Keratinocyte (primary cell): ENCODE measurements at regions not wholly inside any gene's neighbourhood (a gene's known extent, or its start where the extent isn't known, plus 50 kb on each side); places are given as distances from the start of the nearest gene placed in this dataset.

Experiments
- DNase-seq: peaks from one replicate; pipeline ENCODE4 v3.0.0-alpha.2; 2011; ENCODE audit warnings: low read depth, missing footprints, low spot score
- FAIRE-seq: peaks from 2 replicates; lab custom pipeline; 2011; peaks lifted over from hg19 to GRCh38; lab: Jason Lieb, UNC
- H2AFZ ChIP-seq: 2 replicates; pipeline ENCODE4 v1.6.0; 2012; ENCODE audit warnings: low read length, control low read depth, inconsistent platforms; ENCODE audit not compliant: control insufficient read depth
- H3K27ac ChIP-seq: 2 replicates; pipeline ENCODE4 v1.5.1; 2011; ENCODE audit warnings: low read length; ENCODE audit not compliant: control insufficient read depth, insufficient read depth
- H3K27me3 ChIP-seq: 3 replicates; pipeline ENCODE4 v1.6.0; 2011; ENCODE audit warnings: low read length; ENCODE audit not compliant: control insufficient read depth, insufficient read depth; ENCODE audit errors: extremely low read depth
- H3K36me3 ChIP-seq, 2 experiments: 2 replicates in 1 of 2; 3 replicates in 1 of 2; pipeline ENCODE4 v1.5.1; 2011; ENCODE audit warnings: low read length in 2 of 2, mild to moderate bottlenecking in 1 of 2; ENCODE audit not compliant: control insufficient read depth in 2 of 2, insufficient read depth in 2 of 2; ENCODE audit errors: extremely low read depth in 1 of 2
- H3K4me1 ChIP-seq: 3 replicates; pipeline ENCODE4 v1.5.1; 2011; ENCODE audit warnings: low read length; ENCODE audit not compliant: control insufficient read depth, insufficient read depth; ENCODE audit errors: extremely low read depth
- H3K4me2 ChIP-seq: 3 replicates; pipeline ENCODE4 v1.6.0; 2011; ENCODE audit warnings: low read depth, low read length; ENCODE audit not compliant: control insufficient read depth, insufficient read depth; ENCODE audit errors: extremely low read depth
- H3K4me3 ChIP-seq, 3 experiments: fragments of 200-600 bp in 1 of 3; sonication (generic) in 1 of 3; 2 replicates in 2 of 3; 3 replicates in 1 of 3; pipeline ENCODE4 v1.5.1; 2011 to 2016; ENCODE audit warnings: low read length in 3 of 3, mild to moderate bottlenecking in 3 of 3, control low read depth in 2 of 3, inconsistent platforms in 1 of 3, low read depth in 1 of 3, mixed read lengths in 1 of 3, mixed run types in 1 of 3, moderate library complexity in 1 of 3; ENCODE audit not compliant: control insufficient read depth in 2 of 3, insufficient read depth in 2 of 3; ENCODE audit errors: extremely low read depth in 1 of 3
- H3K79me2 ChIP-seq: 2 replicates; pipeline ENCODE4 v1.6.0; 2012; ENCODE audit warnings: low read length; ENCODE audit not compliant: control insufficient read depth, insufficient read depth
- H3K9ac ChIP-seq: 3 replicates; pipeline ENCODE4 v1.6.0; 2011; ENCODE audit warnings: low read length; ENCODE audit not compliant: control insufficient read depth, insufficient read depth; ENCODE audit errors: extremely low read depth
- H3K9me1 ChIP-seq: 3 replicates; pipeline ENCODE4 v1.6.0; 2011; ENCODE audit warnings: low read length; ENCODE audit not compliant: control insufficient read depth, insufficient read depth; ENCODE audit errors: extremely low read depth
- H3K9me3 ChIP-seq: 2 replicates; pipeline ENCODE4 v1.5.1; 2012; ENCODE audit warnings: low read depth, low read length; ENCODE audit not compliant: control insufficient read depth
- H4K20me1 ChIP-seq: 3 replicates; pipeline ENCODE4 v1.6.0; 2011; ENCODE audit warnings: low read length; ENCODE audit not compliant: control insufficient read depth, insufficient read depth; ENCODE audit errors: extremely low read depth
- EZH2 ChIP-seq: IDR thresholded peaks from one replicate; pipeline ENCODE4 v1.6.1; 2012; ENCODE audit warnings: inconsistent platforms, mild to moderate bottlenecking, low read length, moderate library complexity
- dilution Hi-C: fragments of 300-500 bp; cut with MboI; formaldehyde crosslinking; loops from one replicate; pipeline ENCODE4 v1.7.0; 2020; ENCODE audit warnings: low sequenced_read_pairs; ENCODE audit not compliant: extremely low pct_ligation_motif_present
- TF ChIP-seq, protein P1 (sequence below), 3 experiments: IDR thresholded peaks in 1 of 3; conservative IDR thresholded peaks in 1 of 3; optimal IDR thresholded peaks in 1 of 3; 2 replicates in 2 of 3; 3 replicates in 1 of 3; pipeline versions ENCODE3 to v1.5.1; 2011; ENCODE audit warnings: low read length in 3 of 3, mild to moderate bottlenecking in 3 of 3, moderate library complexity in 2 of 3, control low read depth in 1 of 3, inconsistent platforms in 1 of 3; ENCODE audit not compliant: insufficient read depth in 2 of 3; ENCODE audit errors: extremely low read depth in 1 of 3

DNA sequence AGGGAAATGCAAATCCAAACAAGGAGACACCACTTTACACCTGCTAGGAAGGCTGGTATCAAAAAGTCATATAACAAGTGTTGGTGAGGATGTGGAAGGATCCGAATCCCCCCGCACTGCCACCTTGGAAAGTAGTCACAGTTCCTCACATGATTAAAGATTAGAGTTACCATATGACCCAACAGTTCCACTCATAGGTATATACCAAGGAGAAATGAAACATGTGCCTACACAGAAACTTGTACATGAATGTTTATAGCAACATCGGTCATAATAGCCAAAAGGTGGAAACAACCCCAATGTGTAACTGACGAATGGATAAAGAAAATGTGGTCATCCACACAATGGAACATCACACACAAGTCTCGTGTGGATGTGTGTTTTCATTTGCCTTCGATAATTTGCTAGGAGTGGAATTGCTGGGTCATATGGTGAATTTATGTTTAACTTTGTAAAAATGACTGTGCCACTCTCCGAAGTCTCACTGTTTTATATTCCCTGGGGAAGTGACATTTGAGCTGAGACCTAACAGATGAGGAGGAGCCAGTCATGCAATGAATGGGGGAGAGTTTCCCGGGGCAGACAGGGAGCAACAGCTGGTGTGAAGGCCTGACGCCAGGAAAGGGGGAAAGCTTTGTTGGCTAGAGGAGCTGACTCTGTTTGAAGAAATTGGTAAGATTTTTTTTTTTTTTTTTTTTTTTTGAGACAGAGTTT is 125.9 kb upstream of the MLN start:
- H3K4me2 ChIP-seq, result no peak overlapping the region
- dilution Hi-C loops, result no loop called here
- H3K9ac ChIP-seq, result no peak overlapping the region

DNA sequence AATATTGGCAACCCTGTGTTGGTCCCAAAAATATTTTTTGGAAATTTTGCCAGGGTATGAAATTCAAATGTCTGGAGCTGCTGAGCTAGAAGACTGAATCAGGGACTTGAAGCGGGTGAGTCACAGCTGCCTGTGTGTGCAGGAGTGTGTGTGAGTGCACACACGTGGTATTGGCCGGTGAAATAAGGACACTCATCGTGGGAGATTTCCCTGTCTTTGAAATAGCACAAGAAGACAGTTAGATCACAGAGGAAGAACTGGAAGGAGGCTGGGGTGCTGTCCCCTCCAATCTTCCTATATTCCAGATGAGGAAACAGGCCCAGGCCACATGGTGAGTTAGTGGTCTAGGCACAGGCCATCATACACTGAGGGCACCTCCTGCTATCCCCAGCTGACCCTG is 123.8 kb upstream of the MLN start:
- dilution Hi-C loops, result no loop called here
- Histone ChIP-seq H3K27me3 (no peaks in the 10 kb centered on the region), H3K4me2 (no peak overlapping the region), H3K79me2 (no peaks in the 10 kb centered on the region), H3K36me3 (no peaks in the 10 kb centered on the region), H3K4me1 (no peaks in the 10 kb centered on the region), H3K9me3 (no peaks in the 10 kb centered on the region), H3K4me3 (no peak overlapping the region), H2AFZ (no peak overlapping the region), H3K9ac (no peak overlapping the region), H3K27ac (no peak overlapping the region), H3K9me1 (no peaks in the 10 kb centered on the region), H4K20me1 (no peaks in the 10 kb centered on the region)
- FAIRE-seq (peak; percentile 41), DNase-seq (no peak)
- no peak for TF ChIP-seq EZH2
- TF ChIP-seq, protein P1, sequence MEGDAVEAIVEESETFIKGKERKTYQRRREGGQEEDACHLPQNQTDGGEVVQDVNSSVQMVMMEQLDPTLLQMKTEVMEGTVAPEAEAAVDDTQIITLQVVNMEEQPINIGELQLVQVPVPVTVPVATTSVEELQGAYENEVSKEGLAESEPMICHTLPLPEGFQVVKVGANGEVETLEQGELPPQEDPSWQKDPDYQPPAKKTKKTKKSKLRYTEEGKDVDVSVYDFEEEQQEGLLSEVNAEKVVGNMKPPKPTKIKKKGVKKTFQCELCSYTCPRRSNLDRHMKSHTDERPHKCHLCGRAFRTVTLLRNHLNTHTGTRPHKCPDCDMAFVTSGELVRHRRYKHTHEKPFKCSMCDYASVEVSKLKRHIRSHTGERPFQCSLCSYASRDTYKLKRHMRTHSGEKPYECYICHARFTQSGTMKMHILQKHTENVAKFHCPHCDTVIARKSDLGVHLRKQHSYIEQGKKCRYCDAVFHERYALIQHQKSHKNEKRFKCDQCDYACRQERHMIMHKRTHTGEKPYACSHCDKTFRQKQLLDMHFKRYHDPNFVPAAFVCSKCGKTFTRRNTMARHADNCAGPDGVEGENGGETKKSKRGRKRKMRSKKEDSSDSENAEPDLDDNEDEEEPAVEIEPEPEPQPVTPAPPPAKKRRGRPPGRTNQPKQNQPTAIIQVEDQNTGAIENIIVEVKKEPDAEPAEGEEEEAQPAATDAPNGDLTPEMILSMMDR (optimal IDR thresholded peaks at IDR 0.05 in 1 of 3, IDR thresholded peaks at IDR 0.05 in 1 of 3, conservative IDR thresholded peaks at IDR 0.05 in 1 of 3; ENCODE audit: extremely low read depth in 1 of 3, insufficient read depth in 2 of 3, low read length in 3 of 3), result no peak

More for the DNA sequence above, 125.9 kb upstream of the MLN start:
- TF ChIP-seq EZH2, result no peak
- TF ChIP-seq, protein P1 (optimal IDR thresholded peaks at IDR 0.05 in 1 of 3, IDR thresholded peaks at IDR 0.05 in 1 of 3, conservative IDR thresholded peaks at IDR 0.05 in 1 of 3; ENCODE audit: extremely low read depth in 1 of 3, insufficient read depth in 2 of 3, low read length in 3 of 3), result no peak
- Histone ChIP-seq H3K79me2 (no peaks in the 10 kb centered on the region), H3K4me1 (no peaks in the 10 kb centered on the region), H3K9me3 (no peaks in the 10 kb centered on the region), H3K27me3 (no peaks in the 10 kb centered on the region), H3K36me3 (no peaks in the 10 kb centered on the region), H3K9me1 (no peaks in the 10 kb centered on the region), H3K27ac (no peak overlapping the region), H2AFZ (no peak overlapping the region), H3K4me3 (no peak overlapping the region), H4K20me1 (no peaks in the 10 kb centered on the region)
- DNase-seq (no peak), FAIRE-seq (no peak)
